ENCODE measurements at regions not wholly inside any gene's neighbourhood (a gene's known extent, or its start where the extent isn't known, plus 50 kb on each side); places are given as distances from the start of the nearest gene placed in this dataset.

DNA sequence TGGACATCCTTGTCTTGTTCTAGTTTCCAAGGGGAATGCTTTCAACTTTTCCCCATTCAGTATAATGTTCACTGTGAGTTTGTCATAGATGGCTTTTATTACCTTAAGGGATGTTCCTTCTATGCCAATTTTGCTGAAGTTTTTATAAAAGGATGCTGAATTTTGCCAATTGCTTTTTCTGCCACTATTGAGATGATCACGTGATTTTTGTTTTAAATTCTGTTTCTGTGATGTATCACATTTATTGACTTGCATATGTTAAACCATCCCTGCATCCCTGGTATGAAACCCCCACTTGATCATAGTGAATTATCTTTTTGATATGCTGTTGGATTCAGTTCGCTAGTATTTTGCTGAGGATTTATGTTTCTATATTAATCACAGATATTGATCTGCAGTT is 130.6 kb upstream of the TAB2 start:
- no peaks in the 10 kb centered on the region for H3K36me3 ChIP-seq (ENCODE audit: insufficient read depth, low read length)
- Mint-ChIP-seq H3K27me3 (no peaks in the 10 kb centered on the region), H3K4me1 (ENCODE audit: low read depth) (peaks cover 10% of the 10 kb centered on the region), H3K27ac (no peak overlapping the region), H3K36me3 (ENCODE audit: low read depth) (peaks cover 10% of the 10 kb centered on the region), H3K4me3 (no peak overlapping the region), H3K9me3 (peaks cover 11% of the 10 kb centered on the region)
- CTCF ChIA-PET, result no interaction called here
- no peaks in the 10 kb centered on the region for H3K9me3 ChIP-seq (ENCODE audit: control insufficient read depth in 1 of 2, insufficient read depth in 1 of 2, low read length in 2 of 2)
- DNase-seq (no peak), ATAC-seq (ENCODE audit: poor library complexity) (no peak)
- H3K4me1 ChIP-seq (ENCODE audit: insufficient read depth, low read length), result peaks cover 9% of the 10 kb centered on the region
- intact Hi-C loops (cut with DNase I, micrococcal nuclease), result loop anchor here in 1 of 2 experiments (10.0 kb wide), 1 partner anchor 1048 kb away; no protein-coding TSS in a partner anchor
- TF ChIP-seq, protein P1, sequence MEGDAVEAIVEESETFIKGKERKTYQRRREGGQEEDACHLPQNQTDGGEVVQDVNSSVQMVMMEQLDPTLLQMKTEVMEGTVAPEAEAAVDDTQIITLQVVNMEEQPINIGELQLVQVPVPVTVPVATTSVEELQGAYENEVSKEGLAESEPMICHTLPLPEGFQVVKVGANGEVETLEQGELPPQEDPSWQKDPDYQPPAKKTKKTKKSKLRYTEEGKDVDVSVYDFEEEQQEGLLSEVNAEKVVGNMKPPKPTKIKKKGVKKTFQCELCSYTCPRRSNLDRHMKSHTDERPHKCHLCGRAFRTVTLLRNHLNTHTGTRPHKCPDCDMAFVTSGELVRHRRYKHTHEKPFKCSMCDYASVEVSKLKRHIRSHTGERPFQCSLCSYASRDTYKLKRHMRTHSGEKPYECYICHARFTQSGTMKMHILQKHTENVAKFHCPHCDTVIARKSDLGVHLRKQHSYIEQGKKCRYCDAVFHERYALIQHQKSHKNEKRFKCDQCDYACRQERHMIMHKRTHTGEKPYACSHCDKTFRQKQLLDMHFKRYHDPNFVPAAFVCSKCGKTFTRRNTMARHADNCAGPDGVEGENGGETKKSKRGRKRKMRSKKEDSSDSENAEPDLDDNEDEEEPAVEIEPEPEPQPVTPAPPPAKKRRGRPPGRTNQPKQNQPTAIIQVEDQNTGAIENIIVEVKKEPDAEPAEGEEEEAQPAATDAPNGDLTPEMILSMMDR (IDR thresholded peaks at IDR 0.05), result no peak
- POLR2A ChIA-PET, result no interaction called here
- H3K4me3 ChIP-seq (ENCODE audit: low read length), result no peak overlapping the region
- H3K27me3 ChIP-seq (ENCODE audit: control insufficient read depth in 1 of 2, insufficient read depth in 2 of 2, low read length in 2 of 2), result no peaks in the 10 kb centered on the region
- H3K27ac ChIP-seq (ENCODE audit: low read depth in 1 of 2, low read length in 2 of 2), result no peak overlapping the region

DNA sequence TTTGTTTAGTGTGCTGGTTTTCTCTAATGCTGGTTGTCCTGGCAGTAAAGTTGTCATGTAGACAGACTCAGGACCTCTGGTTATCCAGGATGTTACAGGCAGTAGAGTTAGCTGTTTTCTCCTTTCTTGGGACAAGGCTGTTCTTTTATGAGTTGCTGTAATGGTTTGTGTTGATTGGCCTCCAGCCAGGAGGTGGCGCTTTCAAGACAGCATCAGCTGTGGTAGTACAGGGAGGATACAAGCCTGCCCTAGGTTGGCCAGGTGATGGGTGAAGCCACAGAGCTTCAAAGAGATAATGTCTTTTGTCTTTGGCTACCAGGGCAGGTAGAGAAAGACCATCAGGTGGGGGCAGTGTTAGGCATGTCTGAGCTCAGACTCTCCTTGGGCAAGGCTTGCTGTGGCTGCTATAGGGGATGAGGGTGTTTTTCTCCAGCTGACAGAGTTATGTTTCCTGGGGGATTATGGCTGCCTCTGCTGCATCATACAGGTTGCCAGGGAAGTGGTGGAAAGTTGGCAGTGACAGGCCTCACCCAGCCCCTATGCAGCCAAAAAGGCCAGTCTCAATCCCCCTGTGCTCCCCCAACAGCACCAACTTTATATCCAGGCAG is 127.2 kb upstream of the TAB2 start:
- H3K4me1 ChIP-seq (ENCODE audit: insufficient read depth, low read length), result peaks cover 9% of the 10 kb centered on the region
- no peaks in the 10 kb centered on the region for H3K36me3 ChIP-seq (ENCODE audit: insufficient read depth, low read length)
- ATAC-seq (ENCODE audit: poor library complexity) (no peak), DNase-seq (peak; percentile 18 to 73 (median 45))
- no peaks in the 10 kb centered on the region for H3K9me3 ChIP-seq (ENCODE audit: control insufficient read depth in 1 of 2, insufficient read depth in 1 of 2, low read length in 2 of 2)
- H3K27me3 ChIP-seq (ENCODE audit: control insufficient read depth in 1 of 2, insufficient read depth in 2 of 2, low read length in 2 of 2), result no peaks in the 10 kb centered on the region
- Mint-ChIP-seq H3K27ac (no peak overlapping the region), H3K4me1 (ENCODE audit: low read depth) (peaks cover 10% of the 10 kb centered on the region), H3K4me3 (no peak overlapping the region), H3K9me3 (peaks cover 3% of the 10 kb centered on the region), H3K27me3 (no peaks in the 10 kb centered on the region), H3K36me3 (ENCODE audit: low read depth) (peaks cover 10% of the 10 kb centered on the region)
- intact Hi-C loops (cut with DNase I, micrococcal nuclease), result no loop called here
- H3K4me3 ChIP-seq (ENCODE audit: low read length), result no peak overlapping the region
- CTCF ChIA-PET, result interaction anchor here (0.9 to 1.8 kb wide), 5 partner anchors 25 to 242 kb away, joined by 3 to 4 read pairs (median 3); no protein-coding TSS in a partner anchor
- no peak overlapping the region for H3K27ac ChIP-seq (ENCODE audit: low read depth in 1 of 2, low read length in 2 of 2)
- POLR2A ChIA-PET, result interaction anchor here (1.5 kb wide), 1 partner anchor 8 kb away, joined by 4 read pairs; no protein-coding TSS in a partner anchor
- TF ChIP-seq, protein P1 (IDR thresholded peaks at IDR 0.05), result peak; percentile 32

DNA sequence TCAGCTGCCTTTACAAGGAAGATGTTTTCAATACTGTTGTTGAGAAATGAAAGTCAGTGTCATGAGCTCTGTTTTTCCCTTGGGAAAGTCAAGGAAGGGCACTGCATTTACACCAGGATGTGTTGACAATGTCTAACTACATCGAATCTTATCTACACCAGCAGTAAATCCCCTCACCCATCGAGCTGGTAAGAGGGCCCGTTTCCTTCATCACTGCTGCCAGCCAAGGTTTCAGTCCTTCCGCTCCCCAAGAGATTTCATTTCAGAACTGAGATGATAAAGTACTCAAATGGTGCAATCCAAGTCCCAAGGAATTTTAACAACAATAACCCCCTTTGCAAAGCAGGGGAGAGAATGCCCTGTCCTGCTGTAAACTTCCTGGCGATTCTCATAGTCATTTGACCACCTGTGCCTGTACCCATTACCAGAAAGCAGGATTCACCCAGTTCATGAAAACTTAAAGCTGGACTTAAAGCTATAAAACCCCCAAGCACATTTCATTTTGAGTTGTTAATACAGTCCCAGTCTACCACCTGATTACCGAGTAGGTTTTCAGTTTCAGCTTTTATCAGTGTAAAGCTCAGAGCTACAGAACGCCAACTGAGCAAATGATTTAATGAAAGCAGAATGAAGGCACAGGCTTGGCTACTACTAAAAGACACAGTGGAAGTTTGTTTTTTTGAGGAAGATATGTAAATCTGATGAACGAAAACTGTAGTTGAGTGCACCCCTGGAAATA is 122.5 kb upstream of the TAB2 start:
- H3K27ac Mint-ChIP-seq, result no peak overlapping the region
- peaks cover 6% of the 10 kb centered on the region for H3K4me1 Mint-ChIP-seq (ENCODE audit: low read depth)
- intact Hi-C loops (cut with DNase I, micrococcal nuclease), result no loop called here
- Histone ChIP-seq H3K4me1 (ENCODE audit: insufficient read depth, low read length) (peaks cover 6% of the 10 kb centered on the region), H3K4me3 (ENCODE audit: low read length) (no peak overlapping the region), H3K27ac (ENCODE audit: low read depth in 1 of 2, low read length in 2 of 2) (no peak overlapping the region), H3K27me3 (ENCODE audit: control insufficient read depth in 1 of 2, insufficient read depth in 2 of 2, low read length in 2 of 2) (no peaks in the 10 kb centered on the region), H3K36me3 (ENCODE audit: insufficient read depth, low read length) (no peaks in the 10 kb centered on the region), H3K9me3 (ENCODE audit: control insufficient read depth in 1 of 2, insufficient read depth in 1 of 2, low read length in 2 of 2) (peaks cover 6 to 9% of the 10 kb centered on the region in 2 experiments)
- TF ChIP-seq, protein P1 (IDR thresholded peaks at IDR 0.05), result no peak
- CTCF ChIA-PET, result interaction anchor here (0.9 kb wide), 2 partner anchors 11 to 113 kb away, joined by 3 to 4 read pairs; no protein-coding TSS in a partner anchor
- no peak overlapping the region for H3K4me3 Mint-ChIP-seq
- DNase-seq (no peak), ATAC-seq (ENCODE audit: poor library complexity) (no peak)
- peaks cover 18% of the 10 kb centered on the region for H3K9me3 Mint-ChIP-seq
- POLR2A ChIA-PET, result interaction anchor here (1.5 to 2.3 kb wide), 2 partner anchors 11 to 18 kb away, joined by 3 to 5 read pairs; no protein-coding TSS in a partner anchor
- H3K36me3 Mint-ChIP-seq (ENCODE audit: low read depth), result peaks cover 12% of the 10 kb centered on the region
- no peaks in the 10 kb centered on the region for H3K27me3 Mint-ChIP-seq

Measured in CD4-positive, alpha-beta T cell (primary cell).